Left ventricle myocardium inferior (tissue), 1 donor: ENCODE measurements at regions not wholly inside any gene's neighbourhood (a gene's known extent, or its start where the extent isn't known, plus 50 kb on each side); places are given as distances from the start of the nearest gene placed in this dataset.

Experiments used
- DNase-seq: peaks from one replicate; pipeline ENCODE4 v3.0.0-alpha.2; 2020
- H3K27ac ChIP-seq: fragments of 200-600 bp; replicated peaks from 2 replicates; pipeline ENCODE4 v1.8.0; 2021
- H3K27me3 ChIP-seq: fragments of 200-600 bp; 2 replicates; pipeline ENCODE4 v1.8.0; 2021; ENCODE audit warnings: low read depth
- H3K36me3 ChIP-seq: fragments of 200-600 bp; 2 replicates; pipeline ENCODE4 v1.8.0; 2021
- H3K4me1 ChIP-seq: fragments of 200-600 bp; 2 replicates; pipeline ENCODE4 v1.8.0; 2021
- H3K4me3 ChIP-seq: fragments of 200-600 bp; 2 replicates; pipeline ENCODE4 v1.8.0; 2021; ENCODE audit warnings: mild to moderate bottlenecking, moderate library complexity
- H3K9me3 ChIP-seq: fragments of 200-600 bp; replicated peaks from 2 replicates; pipeline ENCODE4 v1.8.0; 2021
- CTCF ChIP-seq: fragments of 200-600 bp; IDR thresholded peaks from 2 replicates; pipeline ENCODE4 v1.8.0; 2021; ENCODE audit warnings: antibody characterized with exemption, mild to moderate bottlenecking, borderline replicate concordance
- intact Hi-C: fragments of 100-400 bp; cut with micrococcal nuclease; formaldehyde crosslinking; loops from one replicate; pipeline ENCODE4 v1.11.0; 2022
- donor health status: DM: no; HTN: yes; CAD: no; lungs with severe emphysema.

GRCh38 chr6:121641158-121641557 lies 205.7 kb downstream of the GJA1 start:
- Histone ChIP-seq H3K4me3 (no peak overlapping the region), H3K27me3 (no peaks in the 10 kb centered on the region), H3K27ac (no peak overlapping the region), H3K36me3 (no peaks in the 10 kb centered on the region), H3K4me1 (no peaks in the 10 kb centered on the region), H3K9me3 (peaks cover 24% of the 10 kb centered on the region)
- DNase-seq = no peak
- intact Hi-C loops = no loop called here
- no peak for TF ChIP-seq CTCF

GRCh38 chr6:121645100-121645745 lies 209.8 kb downstream of the GJA1 start:
- Histone ChIP-seq H3K9me3 (peaks cover 11% of the 10 kb centered on the region), H3K4me1 (no peaks in the 10 kb centered on the region), H3K36me3 (no peaks in the 10 kb centered on the region), H3K27me3 (no peaks in the 10 kb centered on the region), H3K27ac (no peak overlapping the region), H3K4me3 (no peak overlapping the region)
- TF ChIP-seq CTCF = no peak
- no peak for DNase-seq
- intact Hi-C loops = no loop called here

- intact Hi-C loops = no loop called here
- Histone ChIP-seq H3K4me1 (no peaks in the 10 kb centered on the region), H3K36me3 (no peaks in the 10 kb centered on the region), H3K4me3 (no peak overlapping the region), H3K27ac (no peak overlapping the region), H3K27me3 (no peaks in the 10 kb centered on the region), H3K9me3 (peaks cover 11% of the 10 kb centered on the region)
- TF ChIP-seq CTCF = no peak
- no peak for DNase-seq
These were observed 212.5 kb downstream of the GJA1 start for GRCh38 chr6:121647905-121648304.

GRCh38 chr6:121649951-121650350 lies 214.5 kb downstream of the GJA1 start:
- Histone ChIP-seq H3K27me3 (no peaks in the 10 kb centered on the region), H3K36me3 (no peaks in the 10 kb centered on the region), H3K27ac (no peak overlapping the region), H3K4me1 (peaks cover 10% of the 10 kb centered on the region), H3K9me3 (no peaks in the 10 kb centered on the region), H3K4me3 (no peak overlapping the region)
- no peak for TF ChIP-seq CTCF
- intact Hi-C loops = no loop called here
- DNase-seq = no peak

GRCh38 chr6:121651420-121651819 lies 216.0 kb downstream of the GJA1 start:
- no peak for TF ChIP-seq CTCF
- Histone ChIP-seq H3K4me1 (peaks cover 10% of the 10 kb centered on the region), H3K27me3 (no peaks in the 10 kb centered on the region), H3K36me3 (no peaks in the 10 kb centered on the region), H3K27ac (peak overlapping the region; percentile 77), H3K4me3 (no peak overlapping the region), H3K9me3 (no peaks in the 10 kb centered on the region)
- intact Hi-C loops = no loop called here
- no peak for DNase-seq

- Histone ChIP-seq H3K27ac (peak overlapping the region; percentile 77), H3K4me3 (no peak overlapping the region), H3K36me3 (no peaks in the 10 kb centered on the region), H3K27me3 (no peaks in the 10 kb centered on the region), H3K9me3 (no peaks in the 10 kb centered on the region), H3K4me1 (peaks cover 10% of the 10 kb centered on the region)
- intact Hi-C loops = no loop called here
- no peak for DNase-seq
- TF ChIP-seq CTCF = no peak
These were observed 216.8 kb downstream of the GJA1 start for GRCh38 chr6:121652223-121652622.
